Endothelial cell of umbilical vein (primary cell): ENCODE measurements at regions not wholly inside any gene's neighbourhood (a gene's known extent, or its start where the extent isn't known, plus 50 kb on each side); places are given as distances from the start of the nearest gene placed in this dataset.

Experiments
- BruUV-seq: library from RNA; stranded (reverse); fragments of 400-500 nt; replicated peaks from 2 replicates; lab custom pipeline; 2021; lab: Mats Ljungman, UMichigan
- CTCF ChIA-PET: fragments of 300-600, 350-600 bp; sonication (Branson Sonifier 250); formaldehyde crosslinking; loops from one replicate; lab custom pipeline; 2021; ENCODE audit warnings: antibody characterized with exemption, inconsistent platforms; lab: Charles Lee
- POLR2A ChIA-PET: fragments of 300-600, 350-600 bp; sonication (Branson Sonifier 250); formaldehyde crosslinking; loops from one replicate; lab custom pipeline; 2021; ENCODE audit warnings: antibody characterized with exemption, inconsistent platforms; lab: Charles Lee
- DNase-seq: peaks from one replicate; pipeline ENCODE4 v3.0.0-alpha.2; 2011; ENCODE audit warnings: low read depth, low spot score
- FAIRE-seq: peaks from 2 replicates; lab custom pipeline; 2011; peaks lifted over from hg19 to GRCh38; lab: Jason Lieb, UNC
- H2AFZ ChIP-seq: 2 replicates; pipeline ENCODE4 v1.6.0; 2012; ENCODE audit warnings: low read depth, low read length, control low read depth, inconsistent platforms
- H3K27ac ChIP-seq: 2 replicates; pipeline ENCODE4 v1.5.1; 2011; ENCODE audit warnings: low read depth, mild to moderate bottlenecking, control low read depth, low read length, moderate library complexity; ENCODE audit not compliant: insufficient read depth
- H3K27me3 ChIP-seq, 2 experiments: 2 replicates each; pipeline versions ENCODE4 v1.6.0 to v1.6.1; 2011; ENCODE audit warnings: low read length in 2 of 2, mixed read lengths in 1 of 2; ENCODE audit not compliant: control insufficient read depth in 2 of 2, insufficient read depth in 2 of 2
- H3K36me3 ChIP-seq, 2 experiments: 2 replicates in 1 of 2; 3 replicates in 1 of 2; pipeline ENCODE4 v1.5.1; 2011; ENCODE audit warnings: low read length in 2 of 2, mild to moderate bottlenecking in 1 of 2, moderate library complexity in 1 of 2; ENCODE audit not compliant: control insufficient read depth in 2 of 2, insufficient read depth in 2 of 2; ENCODE audit errors: extremely low read depth in 1 of 2
- H3K4me1 ChIP-seq: 3 replicates; pipeline ENCODE4 v1.5.1; 2011; ENCODE audit warnings: mild to moderate bottlenecking, low read length; ENCODE audit not compliant: control insufficient read depth, insufficient read depth; ENCODE audit errors: extremely low read depth
- H3K4me2 ChIP-seq: 2 replicates; pipeline ENCODE4 v1.6.1; 2011; ENCODE audit warnings: low read length, control low read depth, mixed read lengths; ENCODE audit not compliant: insufficient read depth
- H3K4me3 ChIP-seq, 3 experiments: fragments of 200-600 bp in 1 of 3; sonication (generic), shearing (Covaris generic) in 1 of 3; replicated peaks in 1 of 3; 2 replicates each; pipeline ENCODE4 v1.5.1; 2011 to 2016; ENCODE audit warnings: control low read depth in 3 of 3, low read length in 3 of 3, mild to moderate bottlenecking in 2 of 3, inconsistent platforms in 1 of 3, low read depth in 1 of 3, moderate library complexity in 1 of 3; ENCODE audit not compliant: insufficient read depth in 1 of 3
- H3K79me2 ChIP-seq: 2 replicates; pipeline ENCODE4 v1.6.0; 2012; ENCODE audit warnings: low read length, inconsistent platforms; ENCODE audit not compliant: control insufficient read depth, insufficient read depth
- H3K9ac ChIP-seq: replicated peaks from 2 replicates; pipeline ENCODE3; 2011; ENCODE audit warnings: low read length, control low read depth; ENCODE audit not compliant: insufficient read depth; ENCODE audit errors: extremely low read depth
- H3K9me1 ChIP-seq: replicated peaks from 3 replicates; pipeline ENCODE4 v1.6.0; 2011; ENCODE audit warnings: mild to moderate bottlenecking, low read length; ENCODE audit not compliant: control insufficient read depth, insufficient read depth; ENCODE audit errors: extremely low read depth
- H3K9me3 ChIP-seq: replicated peaks from 2 replicates; pipeline ENCODE4 v1.5.1; 2012; ENCODE audit warnings: low read length, inconsistent platforms; ENCODE audit not compliant: control insufficient read depth, insufficient read depth
- H4K20me1 ChIP-seq: replicated peaks from 2 replicates; pipeline ENCODE3; 2011; ENCODE audit warnings: mild to moderate bottlenecking, low read length; ENCODE audit not compliant: control insufficient read depth, insufficient read depth; ENCODE audit errors: extremely low read depth
- EZH2 ChIP-seq: IDR thresholded peaks from 2 replicates; pipeline ENCODE4 v1.6.1; 2012; ENCODE audit warnings: borderline replicate concordance, low read depth, mild to moderate bottlenecking, moderate library complexity, low read length, inconsistent platforms; ENCODE audit not compliant: severe bottlenecking
- FOS ChIP-seq: IDR thresholded peaks from 2 replicates; pipeline ENCODE4 v1.6.1; 2011; ENCODE audit warnings: mild to moderate bottlenecking, low read length, moderate library complexity, borderline replicate concordance; ENCODE audit not compliant: insufficient read depth
- GATA2 ChIP-seq: IDR thresholded peaks from 2 replicates; pipeline ENCODE4 v1.7.0; 2011; ENCODE audit warnings: low read depth, mild to moderate bottlenecking, moderate library complexity, mixed read lengths, low read length; ENCODE audit not compliant: insufficient read length, insufficient read depth
- JUN ChIP-seq: IDR thresholded peaks from 2 replicates; pipeline ENCODE4 v1.6.1; 2011; ENCODE audit warnings: borderline replicate concordance, low read depth; ENCODE audit not compliant: insufficient read length, insufficient read depth
- MYC ChIP-seq: IDR thresholded peaks from one replicate; pipeline ENCODE4 v1.6.1; 2011; ENCODE audit warnings: mild to moderate bottlenecking, low read depth, low read length
- POLR2A ChIP-seq: IDR thresholded peaks from 2 replicates; pipeline ENCODE4 v1.6.1; 2012; ENCODE audit warnings: low read depth, mild to moderate bottlenecking, control low read depth, low read length
- POLR2AphosphoS5 ChIP-seq: IDR thresholded peaks from 2 replicates; pipeline ENCODE4 v1.6.1; 2012; ENCODE audit warnings: low read depth, mild to moderate bottlenecking, control low read depth, low read length, moderate library complexity; ENCODE audit not compliant: insufficient read depth
- dilution Hi-C: fragments of 300-500 bp; cut with MboI; formaldehyde crosslinking; loops from one replicate; pipeline ENCODE4 v1.15.0; 2019; ENCODE audit warnings: low sequenced_read_pairs; ENCODE audit not compliant: extremely low pct_ligation_motif_present
- intact Hi-C: fragments of 100-400 bp; cut with micrococcal nuclease; formaldehyde crosslinking; loops from one replicate; pipeline ENCODE4 v1.10.0; 2022
- TF ChIP-seq, protein P1 (sequence below): IDR thresholded peaks from 2 replicates; pipeline ENCODE4 v1.6.1; 2011; ENCODE audit not compliant: insufficient read depth, insufficient read length
- TF ChIP-seq, protein P2 (sequence below), 2 donors: IDR thresholded peaks; 1 replicate in 1 of 2; 2 replicates in 1 of 2; pipeline ENCODE4 v1.5.1; 2011; ENCODE audit warnings: low read length in 2 of 2, mild to moderate bottlenecking in 2 of 2, moderate library complexity in 2 of 2, control low read depth in 1 of 2, inconsistent platforms in 1 of 2, low read depth in 1 of 2; ENCODE audit not compliant: insufficient read depth in 1 of 2; ENCODE audit errors: extremely low read depth in 1 of 2

DNA sequence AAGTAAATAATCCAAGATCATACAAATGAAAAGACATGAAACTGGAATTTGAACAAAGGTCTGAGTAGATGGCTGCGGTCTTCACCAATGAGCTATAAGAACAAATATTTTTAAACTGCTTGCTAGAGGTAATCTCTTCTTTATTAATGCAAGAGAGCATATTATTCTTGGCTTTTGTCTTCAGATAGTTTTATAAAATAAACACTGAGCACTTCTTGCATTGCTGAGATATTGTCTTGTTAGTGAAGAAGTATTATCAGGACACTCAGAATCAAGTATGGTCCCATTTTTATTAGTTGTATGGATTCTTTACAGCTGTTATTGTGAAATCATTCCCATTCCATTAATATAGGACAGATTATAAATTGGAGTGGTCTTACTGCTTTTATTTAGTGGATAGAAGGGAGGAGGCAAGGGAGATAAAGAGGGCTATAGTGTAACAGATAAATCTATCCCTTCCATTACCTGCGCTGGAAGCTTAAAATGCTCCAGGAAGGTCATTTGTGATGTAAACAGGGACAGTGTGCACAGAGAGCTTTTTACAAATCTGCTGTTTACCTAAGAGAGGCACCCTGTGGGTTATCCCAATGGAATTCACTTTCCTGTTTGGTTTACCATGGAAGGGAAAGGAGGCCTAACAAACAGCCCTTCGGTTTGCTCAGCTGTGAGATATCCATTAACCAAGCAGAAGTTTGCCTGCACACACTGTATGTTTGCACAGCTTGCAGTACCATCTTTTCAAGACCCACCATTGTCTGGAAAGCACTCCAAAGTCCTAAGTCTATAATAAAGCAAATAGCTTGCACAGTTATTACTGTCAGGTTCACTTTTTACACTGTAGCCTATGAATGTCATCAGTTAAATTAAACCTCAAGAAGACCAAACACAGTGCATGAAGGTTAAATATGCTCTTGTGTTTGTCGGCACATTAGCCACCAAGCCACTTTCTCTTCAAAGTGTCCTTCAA is 347.7 kb upstream of the TGFBR2 start:
- Histone ChIP-seq H3K4me1 (no peaks in the 10 kb centered on the region), H3K36me3 (no peaks in the 10 kb centered on the region), H4K20me1 (no peaks in the 10 kb centered on the region), H3K9me1 (no peaks in the 10 kb centered on the region), H3K79me2 (no peaks in the 10 kb centered on the region), H3K4me2 (no peak overlapping the region), H3K4me3 (no peak overlapping the region), H3K27me3 (no peaks in the 10 kb centered on the region), H2AFZ (no peak overlapping the region), H3K27ac (no peak overlapping the region), H3K9ac (no peak overlapping the region), H3K9me3 (no peaks in the 10 kb centered on the region)
- TF ChIP-seq, protein P1, sequence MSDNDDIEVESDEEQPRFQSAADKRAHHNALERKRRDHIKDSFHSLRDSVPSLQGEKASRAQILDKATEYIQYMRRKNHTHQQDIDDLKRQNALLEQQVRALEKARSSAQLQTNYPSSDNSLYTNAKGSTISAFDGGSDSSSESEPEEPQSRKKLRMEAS = no peak
- TF ChIP-seq, protein P2, sequence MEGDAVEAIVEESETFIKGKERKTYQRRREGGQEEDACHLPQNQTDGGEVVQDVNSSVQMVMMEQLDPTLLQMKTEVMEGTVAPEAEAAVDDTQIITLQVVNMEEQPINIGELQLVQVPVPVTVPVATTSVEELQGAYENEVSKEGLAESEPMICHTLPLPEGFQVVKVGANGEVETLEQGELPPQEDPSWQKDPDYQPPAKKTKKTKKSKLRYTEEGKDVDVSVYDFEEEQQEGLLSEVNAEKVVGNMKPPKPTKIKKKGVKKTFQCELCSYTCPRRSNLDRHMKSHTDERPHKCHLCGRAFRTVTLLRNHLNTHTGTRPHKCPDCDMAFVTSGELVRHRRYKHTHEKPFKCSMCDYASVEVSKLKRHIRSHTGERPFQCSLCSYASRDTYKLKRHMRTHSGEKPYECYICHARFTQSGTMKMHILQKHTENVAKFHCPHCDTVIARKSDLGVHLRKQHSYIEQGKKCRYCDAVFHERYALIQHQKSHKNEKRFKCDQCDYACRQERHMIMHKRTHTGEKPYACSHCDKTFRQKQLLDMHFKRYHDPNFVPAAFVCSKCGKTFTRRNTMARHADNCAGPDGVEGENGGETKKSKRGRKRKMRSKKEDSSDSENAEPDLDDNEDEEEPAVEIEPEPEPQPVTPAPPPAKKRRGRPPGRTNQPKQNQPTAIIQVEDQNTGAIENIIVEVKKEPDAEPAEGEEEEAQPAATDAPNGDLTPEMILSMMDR (IDR thresholded peaks at IDR 0.05; ENCODE audit: extremely low read depth in 1 of 2, insufficient read depth in 1 of 2, low read depth in 1 of 2, low read length in 2 of 2) = no peak
- TF ChIP-seq JUN = no peak
- TF ChIP-seq POLR2AphosphoS5 = no peak
- no peak for TF ChIP-seq POLR2A
- TF ChIP-seq GATA2 = no peak
- no peak for TF ChIP-seq MYC
- TF ChIP-seq EZH2 = no peak
- no peak for TF ChIP-seq FOS
- DNase-seq (no peak), FAIRE-seq (no peak)
- POLR2A ChIA-PET = no interaction called here
- CTCF ChIA-PET = interaction anchor here (1.1 to 1.2 kb wide), 3 partner anchors 10 to 89 kb away, joined by 3 to 4 read pairs (median 3); no protein-coding TSS in a partner anchor
- no TSS peak for BruUV-seq
- dilution Hi-C loops (no loop called here), intact Hi-C loops (no loop called here)
